Left colon (tissue), 2 donors: ENCODE measurements at regions not wholly inside any gene's neighbourhood (a gene's known extent, or its start where the extent isn't known, plus 50 kb on each side); places are given as distances from the start of the nearest gene placed in this dataset.

ENCODE experiments used
- ATAC-seq: fragments of 200-7000 bp; cut with Tn5 transposase; one replicate; pipeline ENCODE4 v1.9.1; 2020; ENCODE audit warnings: mild to moderate bottlenecking, moderate library complexity
- DNase-seq, 2 donors: peaks; one replicate each; pipeline ENCODE4 v3.0.0-alpha.2; 2020
- intact Hi-C, 2 donors: fragments of 100-400 bp; cut with DNase I in 1 of 2; cut with micrococcal nuclease in 1 of 2; formaldehyde crosslinking; loops; one replicate each; pipeline versions ENCODE4 v1.11.2 to v1.14.0; 2022; cut with DNase I, micrococcal nuclease
- donor health status: DM: no; HTN: no; CAD: no.
- donor health status: DM: yes; HTN: yes; CAD: no.

DNA sequence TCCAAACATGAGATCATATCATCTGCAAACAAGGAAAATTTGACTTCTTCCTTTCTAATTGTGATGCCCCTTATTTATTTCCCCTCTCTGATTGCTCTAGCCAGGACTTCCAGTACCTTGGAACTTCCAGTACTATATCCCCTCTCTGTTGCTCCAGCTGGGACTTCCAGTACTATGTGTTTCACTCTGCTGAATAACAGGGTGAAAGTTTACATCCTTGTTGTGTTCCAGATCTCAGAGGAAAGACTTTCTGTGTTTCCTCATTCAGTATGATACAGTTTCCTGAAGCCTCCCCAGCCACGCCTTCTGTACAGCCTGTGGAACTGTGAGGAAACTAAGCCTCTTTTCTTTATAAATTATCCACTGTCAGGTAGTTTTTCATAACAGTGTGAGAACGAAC is 381.3 kb upstream of the FAM47C start:
- no peak for DNase-seq
- ATAC-seq, result no peak
- intact Hi-C loops, result no loop called here

GRCh38 chrX:36640232-36640631 is 367.9 kb upstream of the FAM47C start:
- ATAC-seq (no peak), DNase-seq (no peak)
- intact Hi-C loops, result no loop called here

DNA sequence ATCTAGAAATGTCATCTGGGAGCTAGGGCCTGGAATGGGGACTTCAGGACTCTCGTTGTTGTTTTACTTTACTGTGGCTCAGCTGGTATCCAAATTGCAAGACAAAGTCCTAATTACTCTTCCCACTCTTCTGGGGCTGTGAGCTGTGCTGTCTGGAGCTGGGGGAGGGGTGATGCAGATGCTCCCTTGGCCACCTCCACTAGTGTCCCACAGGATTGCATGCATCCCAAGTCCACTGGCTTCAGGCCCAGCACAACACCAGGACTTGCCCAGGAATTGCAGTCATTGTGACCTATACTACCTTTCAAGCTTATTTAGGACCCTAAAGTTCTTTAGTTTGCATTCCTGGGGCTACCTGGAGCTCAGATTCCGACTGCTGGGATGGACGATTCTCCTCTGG is 366.1 kb upstream of the FAM47C start:
- intact Hi-C loops, result no loop called here
- ATAC-seq (no peak), DNase-seq (no peak)

DNA sequence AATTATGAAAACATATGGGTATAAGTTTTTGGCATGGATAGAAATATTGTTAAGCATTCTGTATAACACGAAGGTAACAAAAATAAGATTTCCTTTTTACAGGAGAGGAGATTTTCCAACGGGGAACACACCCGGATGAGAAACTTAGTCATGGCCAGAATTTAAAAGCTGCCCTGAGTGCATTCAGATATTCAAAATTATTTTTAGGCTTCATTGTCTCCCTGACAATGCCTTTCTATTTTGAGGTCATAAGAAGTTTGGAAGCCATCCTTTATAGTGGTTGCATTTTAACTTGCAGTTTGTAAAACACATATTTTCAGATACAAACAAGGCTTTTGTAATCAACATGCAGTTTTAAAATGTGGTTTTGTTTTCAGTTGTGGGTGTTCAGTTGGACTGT is 357.5 kb upstream of the FAM47C start:
- ATAC-seq (no peak), DNase-seq (no peak)
- intact Hi-C loops, result no loop called here

- ATAC-seq, result no peak
- DNase-seq, result no peak
- intact Hi-C loops, result no loop called here
These were observed 324.7 kb upstream of the FAM47C start for GRCh38 chrX:36683507-36683906.

DNA sequence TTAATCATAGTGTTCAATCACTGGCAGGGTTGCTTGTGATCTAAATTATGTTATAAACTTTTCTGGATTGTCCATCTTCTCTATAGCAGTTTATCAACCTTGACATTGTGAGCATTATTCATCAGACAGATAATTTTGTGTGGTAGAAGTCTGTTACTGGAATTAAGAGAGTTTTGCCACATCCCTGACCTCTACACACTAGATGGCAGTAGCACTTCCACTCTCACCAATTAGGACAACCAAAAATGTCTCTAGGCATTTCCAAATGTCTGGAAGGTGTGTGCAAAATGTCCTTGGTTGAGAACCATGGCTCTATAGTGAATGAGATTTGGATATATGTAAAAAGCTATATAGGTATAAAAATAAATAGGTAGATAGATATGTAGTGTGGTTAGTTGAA is 324.1 kb upstream of the FAM47C start:
- intact Hi-C loops, result no loop called here
- DNase-seq, result no peak
- ATAC-seq, result no peak

DNA sequence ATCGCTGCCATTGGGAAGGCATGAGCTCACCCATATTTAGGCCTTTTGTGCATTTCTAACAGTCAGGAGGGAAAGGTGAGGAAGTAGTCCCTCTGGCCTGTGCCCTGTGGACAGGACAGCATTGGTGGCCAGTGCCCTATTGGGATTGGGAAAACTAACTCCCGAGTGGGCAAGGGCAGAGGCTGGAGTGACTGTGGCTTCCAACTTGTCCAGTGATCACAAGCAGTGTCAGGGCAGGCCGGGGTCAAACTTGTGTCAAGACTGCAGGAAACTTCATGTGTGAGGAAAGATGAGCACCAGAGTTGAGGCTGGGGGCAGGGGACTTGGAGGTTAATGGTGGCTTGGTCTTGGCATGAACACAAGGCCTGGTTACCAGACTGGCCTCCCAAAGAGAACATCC is 286.2 kb upstream of the FAM47C start:
- ATAC-seq (no peak), DNase-seq (no peak)
- intact Hi-C loops, result no loop called here

DNA sequence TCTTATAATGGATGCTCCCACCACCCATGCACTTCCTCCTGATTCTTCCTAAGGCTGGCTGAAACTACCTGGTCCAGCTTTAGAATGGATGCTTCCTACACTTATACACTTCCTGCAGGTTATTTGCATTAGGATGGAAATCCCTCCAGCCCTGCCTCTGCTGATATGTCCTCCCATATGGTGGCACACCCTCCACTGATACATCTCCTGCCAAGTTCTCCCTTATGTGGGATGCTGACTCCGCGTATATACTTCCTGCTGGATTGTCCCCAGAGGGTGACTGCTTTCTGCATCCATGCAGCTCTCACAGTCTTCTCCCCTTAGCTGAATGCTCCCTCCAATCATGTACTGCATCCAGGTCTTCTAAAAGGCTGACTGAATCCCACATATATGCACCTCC is 254.6 kb upstream of the FAM47C start:
- intact Hi-C loops, result no loop called here
- ATAC-seq, result no peak
- no peak for DNase-seq

DNA sequence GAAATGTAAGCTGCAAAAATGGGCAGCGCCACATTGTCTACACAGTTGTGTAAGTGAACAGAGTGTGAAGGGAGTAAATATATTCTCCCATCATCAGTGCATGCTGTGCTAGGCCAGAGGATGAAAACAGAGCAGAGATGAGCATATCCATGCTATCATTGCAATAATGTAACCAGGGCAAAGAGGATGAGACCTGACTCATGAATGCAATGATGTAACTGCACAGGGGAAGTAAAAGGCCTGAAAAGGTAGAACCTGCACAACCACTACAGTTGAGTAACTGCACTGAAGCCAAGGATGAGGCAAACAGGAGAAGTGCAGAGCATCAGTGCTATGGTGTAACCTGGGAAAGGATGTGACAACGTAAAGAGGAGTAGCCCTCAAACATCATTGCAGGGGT is 220.4 kb upstream of the FAM47C start:
- ATAC-seq, result no peak

DNA sequence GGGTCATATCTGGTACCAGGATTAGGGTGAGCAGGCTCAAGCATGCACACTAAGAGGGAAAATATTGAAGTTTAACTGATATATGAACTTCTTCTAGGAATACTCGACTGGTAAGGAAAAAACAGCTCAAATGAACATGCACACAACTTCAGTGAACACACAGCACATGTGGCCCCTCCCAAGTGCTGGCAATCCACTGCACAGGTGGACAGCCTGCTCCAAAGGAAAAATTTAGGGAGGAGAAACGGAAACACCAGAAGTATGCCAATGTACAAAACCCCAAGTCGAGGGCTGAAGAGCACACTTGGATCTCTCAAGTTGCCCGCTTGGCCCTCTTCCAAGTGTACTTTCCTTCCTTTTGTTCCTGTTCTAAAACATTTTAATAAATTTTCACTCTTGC is 205.0 kb upstream of the FAM47C start:
- ATAC-seq, result no peak
- intact Hi-C loops, result no loop called here
- DNase-seq, result no peak

More for the DNA sequence above, 220.4 kb upstream of the FAM47C start:
- DNase-seq, result no peak
- intact Hi-C loops, result no loop called here

DNA sequence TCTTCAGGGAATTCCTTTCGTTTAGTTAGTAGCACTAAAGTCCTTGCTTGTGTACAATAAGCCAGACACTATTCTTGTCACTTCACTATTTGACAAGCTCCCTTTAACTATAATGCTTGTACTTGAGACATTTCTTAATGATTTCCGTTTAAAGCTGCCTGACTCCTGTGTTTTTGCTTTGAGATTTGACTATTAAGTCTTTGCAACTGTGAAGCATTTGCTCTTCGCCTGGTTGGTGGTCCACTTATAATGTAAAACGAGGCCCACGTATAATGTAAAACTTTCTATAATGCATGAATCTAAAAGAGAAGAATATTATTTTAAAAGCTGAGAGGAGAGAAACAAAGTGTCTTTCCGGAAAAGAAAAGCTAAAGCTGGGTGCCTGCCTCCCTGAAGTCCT is 204.1 kb upstream of the FAM47C start:
- no peak for ATAC-seq
- no peak for DNase-seq
- intact Hi-C loops, result no loop called here

GRCh38 chrX:36844857-36845256 is 163.3 kb upstream of the FAM47C start:
- ATAC-seq, result peak; percentile 73
- intact Hi-C loops, result no loop called here

GRCh38 chrX:36847496-36847895 is 160.7 kb upstream of the FAM47C start:
- intact Hi-C loops, result no loop called here
- no peak for ATAC-seq
- DNase-seq, result no peak

More at GRCh38 chrX:36844857-36845256, 163.3 kb upstream of the FAM47C start:
- DNase-seq, result no peak

DNA sequence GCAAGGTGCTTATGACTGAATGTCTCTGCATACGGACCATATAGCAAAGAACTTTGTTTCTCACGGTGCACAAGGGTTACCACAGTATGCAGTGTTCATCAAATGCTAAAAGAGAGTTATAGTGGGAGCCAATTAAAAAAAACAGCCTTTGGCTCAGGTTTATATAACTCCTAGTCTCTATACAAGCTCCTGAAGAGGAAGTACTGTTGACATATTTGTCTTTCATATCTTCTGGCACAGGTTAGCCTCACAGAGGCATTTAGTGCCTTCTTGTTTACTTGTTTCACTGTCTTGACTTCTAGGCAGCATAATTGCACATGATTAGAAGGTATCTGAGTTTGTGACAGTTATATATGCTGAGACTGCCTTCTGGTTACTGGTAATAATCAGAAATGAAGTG is 158.8 kb upstream of the FAM47C start:
- DNase-seq (no peak), ATAC-seq (peak; percentile 96)
- intact Hi-C loops, result no loop called here

- intact Hi-C loops, result no loop called here
- DNase-seq (no peak), ATAC-seq (no peak)
These were observed 151.3 kb upstream of the FAM47C start for GRCh38 chrX:36856849-36857248.

- intact Hi-C loops, result no loop called here
- no peak for DNase-seq
These were observed 148.9 kb upstream of the FAM47C start for GRCh38 chrX:36859231-36859630.

GRCh38 chrX:36861601-36862000 is 146.6 kb upstream of the FAM47C start:
- intact Hi-C loops, result no loop called here
- ATAC-seq, result no peak
- no peak for DNase-seq

More at GRCh38 chrX:36859231-36859630, 148.9 kb upstream of the FAM47C start:
- no peak for ATAC-seq

DNA sequence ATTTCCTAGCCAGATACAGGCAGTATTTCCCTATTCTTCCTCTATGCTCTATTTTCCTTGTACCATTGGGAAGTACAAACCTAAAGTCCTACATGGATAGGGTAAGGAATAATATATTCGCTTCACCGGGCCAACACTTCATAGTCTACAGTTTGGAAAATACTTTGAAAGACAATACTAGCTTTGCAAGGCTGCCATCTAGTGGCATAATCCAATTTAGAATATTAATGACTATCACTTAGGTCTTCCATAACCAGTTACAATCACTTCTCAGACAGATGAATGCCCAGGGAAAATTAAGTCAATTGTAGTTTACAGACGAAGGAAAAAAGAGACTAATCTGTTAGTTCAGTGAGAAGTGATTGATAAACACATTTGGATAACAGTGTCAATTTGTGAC is 141.0 kb upstream of the FAM47C start:
- intact Hi-C loops, result no loop called here
- ATAC-seq, result peak; percentile 55
- DNase-seq, result no peak

- no peak for ATAC-seq
- DNase-seq, result no peak
- intact Hi-C loops, result no loop called here
These were observed 139.6 kb upstream of the FAM47C start for GRCh38 chrX:36868592-36868991.

- DNase-seq, result no peak
- intact Hi-C loops, result no loop called here
These were observed 138.7 kb upstream of the FAM47C start for GRCh38 chrX:36869457-36869856.

DNA sequence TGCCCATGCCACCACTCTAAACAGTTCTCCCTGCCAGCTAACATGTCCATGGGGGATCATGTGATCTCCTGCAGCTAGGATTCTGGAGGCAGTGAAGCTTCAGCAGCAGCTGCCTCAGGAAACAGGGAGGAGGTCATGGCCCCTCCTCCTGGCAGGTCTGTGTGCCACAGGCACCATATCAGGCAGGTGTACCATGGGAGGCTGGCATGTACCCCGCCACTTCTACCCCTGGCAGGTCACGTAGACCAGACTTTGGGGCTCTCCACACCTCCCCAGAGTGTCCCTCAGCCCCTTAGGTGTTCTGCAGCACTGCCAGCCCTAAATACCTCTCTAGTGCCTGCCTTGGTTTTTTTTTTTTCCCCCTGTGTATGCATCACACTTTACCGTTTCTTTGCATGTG is 110.5 kb upstream of the FAM47C start:
- ATAC-seq (no peak), DNase-seq (no peak)
- intact Hi-C loops, result no loop called here

More at GRCh38 chrX:36869457-36869856, 138.7 kb upstream of the FAM47C start:
- ATAC-seq, result no peak

GRCh38 chrX:36898301-36898700 is 109.9 kb upstream of the FAM47C start:
- intact Hi-C loops, result no loop called here
- DNase-seq (no peak), ATAC-seq (peak; percentile 67)
